K562 (cell line): ENCODE measurements at regions not wholly inside any gene's neighbourhood (a gene's known extent, or its start where the extent isn't known, plus 50 kb on each side); places are given as distances from the start of the nearest gene placed in this dataset.

Experiments used
- ATAC-seq: fragments of 200-7000 bp; cut with Tn5 transposase; 3 replicates; pipeline ENCODE4 v1.9.1; 2020; ENCODE audit warnings: moderate library complexity
- BruUV-seq: library from RNA; stranded (reverse); fragments of 400-500 nt; replicated peaks from 2 replicates; lab custom pipeline; 2021; lab: Mats Ljungman, UMichigan
- CTCF ChIA-PET: fragments of 300-600 bp; formaldehyde crosslinking; extraction: SDS; loops from one replicate; lab custom pipeline; 2021; ENCODE audit warnings: low intra/inter-chr PET ratio; lab: Yijun Ruan, JAX
- POLR2A ChIA-PET: fragments of 300-600, 350-650 bp; sonication (Branson Sonifier 250); formaldehyde crosslinking; extraction: SDS; loops from one replicate; lab custom pipeline; 2021; ENCODE audit warnings: antibody characterized with exemption, inconsistent platforms; lab: Yijun Ruan, JAX
- DNase-seq, 4 experiments: peaks; one replicate each; pipeline versions ENCODE4 v3.0.0 to v3.0.0-alpha.2; 2011 to 2018; ENCODE audit warnings: low spot score in 3 of 4, mixed read lengths in 3 of 4; ENCODE audit errors: extremely low read depth in 1 of 4
- FAIRE-seq: peaks from 2 replicates; lab custom pipeline; 2011; peaks lifted over from hg19 to GRCh38; lab: Jason Lieb, UNC
- H2AFZ ChIP-seq: 2 replicates; pipeline ENCODE4 v1.6.0; 2011; ENCODE audit warnings: low read depth, low read length, control low read depth, inconsistent platforms
- H3K27ac ChIP-seq: fragments of 200-600 bp; 3 replicates; pipeline ENCODE4 v1.8.0; 2011; ENCODE audit warnings: low read depth, mild to moderate bottlenecking, control low read depth, inconsistent platforms, low read length, moderate library complexity, mixed read lengths; ENCODE audit errors: extremely low read depth
- H3K27me3 ChIP-seq, 2 experiments: fragments of 300-600 bp in 1 of 2; 2 replicates in 1 of 2; 3 replicates in 1 of 2; pipeline versions ENCODE4 v1.6.0 to v1.8.0; 2011; ENCODE audit warnings: inconsistent platforms in 2 of 2, low read length in 2 of 2, mild to moderate bottlenecking in 1 of 2, mixed read lengths in 1 of 2, moderate library complexity in 1 of 2; ENCODE audit not compliant: control insufficient read depth in 2 of 2, insufficient read depth in 2 of 2
- H3K36me3 ChIP-seq: fragments of 300-600 bp; 3 replicates; pipeline ENCODE4 v1.8.0; 2011; ENCODE audit warnings: mild to moderate bottlenecking, low read length, inconsistent platforms; ENCODE audit not compliant: control insufficient read depth, insufficient read depth
- H3K4me1 ChIP-seq, 2 experiments: fragments of 200-600 bp in 1 of 2; replicated peaks in 1 of 2; 2 replicates in 1 of 2; 3 replicates in 1 of 2; pipeline versions ENCODE4 v1.5.1 to v1.8.0; 2011; ENCODE audit warnings: inconsistent platforms in 2 of 2, low read length in 2 of 2, mild to moderate bottlenecking in 1 of 2, mixed read lengths in 1 of 2, moderate library complexity in 1 of 2; ENCODE audit not compliant: control insufficient read depth in 2 of 2, insufficient read depth in 2 of 2
- H3K4me2 ChIP-seq: 2 replicates; pipeline ENCODE4 v1.6.1; 2011; ENCODE audit warnings: low read length, control low read depth, inconsistent platforms, mixed read lengths; ENCODE audit not compliant: insufficient read depth
- H3K4me3 ChIP-seq: fragments of 200-600 bp; sonication (generic), shearing (Covaris generic); 2 replicates; pipeline ENCODE4 v1.5.1; 2016; ENCODE audit warnings: control low read depth, inconsistent platforms
- H3K79me2 ChIP-seq: fragments of 200-600 bp; 3 replicates; pipeline ENCODE4 v1.8.0; 2011; ENCODE audit warnings: low read length, inconsistent platforms; ENCODE audit not compliant: control insufficient read depth, insufficient read depth
- H3K9ac ChIP-seq, 2 experiments: 2 replicates each; pipeline versions ENCODE4 v1.6.0 to v1.6.1; 2011; ENCODE audit warnings: low read depth in 2 of 2, low read length in 2 of 2, control low read depth in 1 of 2, inconsistent platforms in 1 of 2, mild to moderate bottlenecking in 1 of 2, mixed read lengths in 1 of 2; ENCODE audit not compliant: insufficient read depth in 1 of 2
- H3K9me1 ChIP-seq: one replicate; pipeline ENCODE4 v1.6.0; 2011; ENCODE audit warnings: inconsistent platforms, mild to moderate bottlenecking, low read length, moderate library complexity; ENCODE audit not compliant: control insufficient read depth, insufficient read depth
- H3K9me3 ChIP-seq: replicated peaks from 2 replicates; pipeline ENCODE4 v1.5.1; 2011; ENCODE audit warnings: low read depth, low read length, inconsistent platforms; ENCODE audit not compliant: control insufficient read depth, insufficient read depth
- H4K20me1 ChIP-seq: replicated peaks from 2 replicates; pipeline ENCODE4 v1.6.1; 2011; ENCODE audit warnings: low read length, inconsistent platforms, mixed read lengths; ENCODE audit not compliant: control insufficient read depth, insufficient read depth
- NEUROD1 ChIP-seq: fragments of 150-350 bp; IDR thresholded peaks from 2 replicates; pipeline ENCODE4 v1.6.1; 2014; ENCODE audit warnings: borderline replicate concordance, low read length, low read depth; ENCODE audit not compliant: partially characterized antibody
- SRF ChIP-seq, 2 experiments: fragments of 250-450, 450-650 bp in 1 of 2; sonication (Bioruptor Pico) in 1 of 2; sonication (generic) in 1 of 2; formaldehyde crosslinking; IDR thresholded peaks; 2 replicates each; pipeline versions ENCODE4 v1.5.0 to v1.5.1; 2020 to 2022; ENCODE audit warnings: mild to moderate bottlenecking in 1 of 2, missing genetic modification reagents in 1 of 2
- ZNF766 ChIP-seq: fragments of 200-800 bp; sonication (Bioruptor generic); conservative IDR thresholded peaks from 2 replicates; pipeline ENCODE4 v1.6.1; 2016; ENCODE audit warnings: missing genetic modification characterization, missing compliant biosample characterization
- ZSCAN32 ChIP-seq: fragments of 450-650 bp; formaldehyde crosslinking; IDR thresholded peaks from 2 replicates; pipeline ENCODE4 v1.4.0; 2020; ENCODE audit warnings: mild to moderate bottlenecking, moderate library complexity
- WGBS: fragments of 100-300 bp; shearing (Covaris generic); methylation state at CpG from one replicate; pipeline ENCODE4 v1.1.6; 2016; ENCODE audit warnings: low coverage, mixed read lengths; ENCODE audit not compliant: insufficient coverage; ENCODE audit errors: missing lambda C conversion rate; 5-methylcytosine and 5-hydroxymethylcytosine counted together
- in situ Hi-C: fragments of 300-500 bp; cut with MboI; formaldehyde crosslinking; loops from 4 replicates; pipeline ENCODE4 v1.15.0; 2018; ENCODE audit warnings: inconsistent platforms, mixed read lengths
- intact Hi-C: fragments of 100-400 bp; cut with micrococcal nuclease; formaldehyde crosslinking; loops from 2 replicates; pipeline ENCODE4 v1.14.2; 2022
- TF ChIP-seq, protein P1 (sequence below): fragments of 450-650 bp; IDR thresholded peaks from 2 replicates; pipeline ENCODE4 v1.7.0; 2016; ENCODE audit warnings: borderline replicate concordance
- TF ChIP-seq, protein P2 (sequence below): sonication (generic); formaldehyde crosslinking; IDR thresholded peaks from 2 replicates; pipeline ENCODE4 v1.8.0; 2023; ENCODE audit warnings: mild to moderate bottlenecking, missing genetic modification reagents
- TF ChIP-seq, protein P3 (sequence below): fragments of 450-650 bp; IDR thresholded peaks from 2 replicates; pipeline ENCODE4 v1.6.1; 2016; ENCODE audit warnings: mild to moderate bottlenecking
- TF ChIP-seq, protein P4 (sequence below): fragments of 250-450 bp; sonication (Bioruptor Pico); IDR thresholded peaks from 2 replicates; pipeline ENCODE4 v1.8.0; 2022; ENCODE audit warnings: moderate library complexity, mild to moderate bottlenecking, inconsistent platforms

DNA sequence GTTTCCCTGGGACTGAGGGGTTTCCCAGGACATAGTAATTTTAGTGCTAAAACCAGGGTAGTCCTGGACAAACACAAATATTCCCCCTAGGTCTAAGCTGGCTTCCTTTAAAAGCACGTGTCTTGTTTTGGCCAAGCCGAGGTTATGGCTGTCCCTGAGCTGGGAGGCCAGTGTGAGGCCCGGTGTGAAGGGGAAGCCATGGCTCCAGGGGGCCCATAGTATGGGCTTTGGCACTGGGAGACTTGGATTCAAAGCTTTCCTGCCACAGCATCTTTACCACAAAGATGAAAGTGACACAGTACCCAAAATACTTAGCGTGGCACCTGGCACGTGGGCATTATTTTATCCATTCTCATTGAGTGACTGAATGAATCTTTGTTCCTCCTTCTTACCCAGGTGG lies 345.2 kb downstream of the ZNF536 start:
- no peak overlapping the region for H2AFZ ChIP-seq
- no peaks in the 10 kb centered on the region for H3K36me3 ChIP-seq
- ChIA-PET CTCF (no interaction called here), POLR2A (interaction anchor here (0.6 to 1.4 kb wide), 2 partner anchors 13 to 29 kb away, joined by 3 read pairs; no protein-coding TSS in a partner anchor)
- no peaks in the 10 kb centered on the region for H3K9me1 ChIP-seq
- FAIRE-seq (no peak), ATAC-seq (no peak), DNase-seq (no peak)
- peaks cover 3 to 7% of the 10 kb centered on the region in 2 experiments; a peak in 3 of 5 replicates for H3K27me3 ChIP-seq
- no peak overlapping the region for H3K4me3 ChIP-seq
- in situ Hi-C loops (no loop called here), intact Hi-C loops (no loop called here)
- TF ChIP-seq, protein P1, sequence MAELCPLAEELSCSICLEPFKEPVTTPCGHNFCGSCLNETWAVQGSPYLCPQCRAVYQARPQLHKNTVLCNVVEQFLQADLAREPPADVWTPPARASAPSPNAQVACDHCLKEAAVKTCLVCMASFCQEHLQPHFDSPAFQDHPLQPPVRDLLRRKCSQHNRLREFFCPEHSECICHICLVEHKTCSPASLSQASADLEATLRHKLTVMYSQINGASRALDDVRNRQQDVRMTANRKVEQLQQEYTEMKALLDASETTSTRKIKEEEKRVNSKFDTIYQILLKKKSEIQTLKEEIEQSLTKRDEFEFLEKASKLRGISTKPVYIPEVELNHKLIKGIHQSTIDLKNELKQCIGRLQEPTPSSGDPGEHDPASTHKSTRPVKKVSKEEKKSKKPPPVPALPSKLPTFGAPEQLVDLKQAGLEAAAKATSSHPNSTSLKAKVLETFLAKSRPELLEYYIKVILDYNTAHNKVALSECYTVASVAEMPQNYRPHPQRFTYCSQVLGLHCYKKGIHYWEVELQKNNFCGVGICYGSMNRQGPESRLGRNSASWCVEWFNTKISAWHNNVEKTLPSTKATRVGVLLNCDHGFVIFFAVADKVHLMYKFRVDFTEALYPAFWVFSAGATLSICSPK, result no peak
- TF ChIP-seq ZSCAN32 (CRISPR knock-in tag) (no peak), NEUROD1 (no peak), ZNF766 (CRISPR knock-in tag) (no peak), SRF (CRISPR knock-in tag; IDR thresholded peaks at IDR 0.05) (no peak)
- TF ChIP-seq, protein P2, sequence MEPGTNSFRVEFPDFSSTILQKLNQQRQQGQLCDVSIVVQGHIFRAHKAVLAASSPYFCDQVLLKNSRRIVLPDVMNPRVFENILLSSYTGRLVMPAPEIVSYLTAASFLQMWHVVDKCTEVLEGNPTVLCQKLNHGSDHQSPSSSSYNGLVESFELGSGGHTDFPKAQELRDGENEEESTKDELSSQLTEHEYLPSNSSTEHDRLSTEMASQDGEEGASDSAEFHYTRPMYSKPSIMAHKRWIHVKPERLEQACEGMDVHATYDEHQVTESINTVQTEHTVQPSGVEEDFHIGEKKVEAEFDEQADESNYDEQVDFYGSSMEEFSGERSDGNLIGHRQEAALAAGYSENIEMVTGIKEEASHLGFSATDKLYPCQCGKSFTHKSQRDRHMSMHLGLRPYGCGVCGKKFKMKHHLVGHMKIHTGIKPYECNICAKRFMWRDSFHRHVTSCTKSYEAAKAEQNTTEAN (CRISPR knock-in tag), result no peak
- TF ChIP-seq, protein P3, sequence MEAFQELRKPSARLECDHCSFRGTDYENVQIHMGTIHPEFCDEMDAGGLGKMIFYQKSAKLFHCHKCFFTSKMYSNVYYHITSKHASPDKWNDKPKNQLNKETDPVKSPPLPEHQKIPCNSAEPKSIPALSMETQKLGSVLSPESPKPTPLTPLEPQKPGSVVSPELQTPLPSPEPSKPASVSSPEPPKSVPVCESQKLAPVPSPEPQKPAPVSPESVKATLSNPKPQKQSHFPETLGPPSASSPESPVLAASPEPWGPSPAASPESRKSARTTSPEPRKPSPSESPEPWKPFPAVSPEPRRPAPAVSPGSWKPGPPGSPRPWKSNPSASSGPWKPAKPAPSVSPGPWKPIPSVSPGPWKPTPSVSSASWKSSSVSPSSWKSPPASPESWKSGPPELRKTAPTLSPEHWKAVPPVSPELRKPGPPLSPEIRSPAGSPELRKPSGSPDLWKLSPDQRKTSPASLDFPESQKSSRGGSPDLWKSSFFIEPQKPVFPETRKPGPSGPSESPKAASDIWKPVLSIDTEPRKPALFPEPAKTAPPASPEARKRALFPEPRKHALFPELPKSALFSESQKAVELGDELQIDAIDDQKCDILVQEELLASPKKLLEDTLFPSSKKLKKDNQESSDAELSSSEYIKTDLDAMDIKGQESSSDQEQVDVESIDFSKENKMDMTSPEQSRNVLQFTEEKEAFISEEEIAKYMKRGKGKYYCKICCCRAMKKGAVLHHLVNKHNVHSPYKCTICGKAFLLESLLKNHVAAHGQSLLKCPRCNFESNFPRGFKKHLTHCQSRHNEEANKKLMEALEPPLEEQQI, result no peak
- TF ChIP-seq, protein P4, sequence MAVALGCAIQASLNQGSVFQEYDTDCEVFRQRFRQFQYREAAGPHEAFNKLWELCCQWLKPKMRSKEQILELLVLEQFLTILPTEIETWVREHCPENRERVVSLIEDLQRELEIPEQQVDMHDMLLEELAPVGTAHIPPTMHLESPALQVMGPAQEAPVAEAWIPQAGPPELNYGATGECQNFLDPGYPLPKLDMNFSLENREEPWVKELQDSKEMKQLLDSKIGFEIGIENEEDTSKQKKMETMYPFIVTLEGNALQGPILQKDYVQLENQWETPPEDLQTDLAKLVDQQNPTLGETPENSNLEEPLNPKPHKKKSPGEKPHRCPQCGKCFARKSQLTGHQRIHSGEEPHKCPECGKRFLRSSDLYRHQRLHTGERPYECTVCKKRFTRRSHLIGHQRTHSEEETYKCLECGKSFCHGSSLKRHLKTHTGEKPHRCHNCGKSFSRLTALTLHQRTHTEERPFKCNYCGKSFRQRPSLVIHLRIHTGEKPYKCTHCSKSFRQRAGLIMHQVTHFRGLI, result no peak
- H3K4me1 ChIP-seq, result peaks cover 0 to 3% of the 10 kb centered on the region in 2 experiments; a peak in 1 of 5 replicates
- H3K4me2 ChIP-seq, result no peak overlapping the region
- BruUV-seq, result no TSS peak
- WGBS, result 0% methylated on average over 5 of the region's 5 CpGs
- no peak overlapping the region for H3K9ac ChIP-seq
- peaks cover 3% of the 10 kb centered on the region; the same call in 1 of the 2 replicates for H4K20me1 ChIP-seq
- no peaks in the 10 kb centered on the region for H3K9me3 ChIP-seq
- no peak overlapping the region for H3K27ac ChIP-seq
- no peaks in the 10 kb centered on the region for H3K79me2 ChIP-seq
